ENCODE measurements at regions not wholly inside any gene's neighbourhood (a gene's known extent, or its start where the extent isn't known, plus 50 kb on each side); places are given as distances from the start of the nearest gene placed in this dataset.

GRCh38 chr9:99633265-99633664 is 188.4 kb upstream of the NR4A3 start:
- Histone ChIP-seq H3K9me3 (ENCODE audit: insufficient read depth, low read length, severe bottlenecking) (no peaks in the 10 kb centered on the region), H3K27ac (ENCODE audit: low read length) (no peak overlapping the region), H3K4me3 (ENCODE audit: low read depth in 1 of 2, low read length in 2 of 2) (no peak overlapping the region), H3K27me3 (ENCODE audit: insufficient read depth, low read length, poor library complexity) (no peaks in the 10 kb centered on the region), H3K9ac (ENCODE audit: low read depth, low read length) (no peak overlapping the region), H3K36me3 (ENCODE audit: insufficient read depth, low read length) (no peaks in the 10 kb centered on the region), H3K4me2 (ENCODE audit: insufficient read depth, low read length) (no peak overlapping the region), H3K4me1 (ENCODE audit: insufficient read depth, low read length) (no peaks in the 10 kb centered on the region), H3K79me2 (ENCODE audit: insufficient read depth, low read length) (no peaks in the 10 kb centered on the region), H2AFZ (ENCODE audit: low read depth, low read length) (no peak overlapping the region), H4K20me1 (ENCODE audit: insufficient read depth, low read length) (no peaks in the 10 kb centered on the region)
- TF ChIP-seq CTCF (IDR thresholded peaks at IDR 0.05; ENCODE audit: borderline replicate concordance, extremely low read depth, low read length, poor library complexity, severe bottlenecking) (no peak), EZH2 (IDR thresholded peaks at IDR 0.05; ENCODE audit: borderline replicate concordance, low read depth, low read length, severe bottlenecking) (no peak)
- DNase-seq (no peak), ATAC-seq (ENCODE audit: insufficient read depth, low read depth) (no peak)

GRCh38 chr9:99634186-99634585 is 187.5 kb upstream of the NR4A3 start:
- DNase-seq (no peak), ATAC-seq (ENCODE audit: insufficient read depth, low read depth) (no peak)
- no peaks in the 10 kb centered on the region for H3K36me3 ChIP-seq (ENCODE audit: insufficient read depth, low read length)
- no peaks in the 10 kb centered on the region for H3K79me2 ChIP-seq (ENCODE audit: insufficient read depth, low read length)
- H3K4me1 ChIP-seq (ENCODE audit: insufficient read depth, low read length), result no peaks in the 10 kb centered on the region
- H2AFZ ChIP-seq (ENCODE audit: low read depth, low read length), result no peak overlapping the region
- H3K9ac ChIP-seq (ENCODE audit: low read depth, low read length), result no peak overlapping the region
- H3K27ac ChIP-seq (ENCODE audit: low read length), result no peak overlapping the region
- H3K9me3 ChIP-seq (ENCODE audit: insufficient read depth, low read length, severe bottlenecking), result no peaks in the 10 kb centered on the region
- H3K27me3 ChIP-seq (ENCODE audit: insufficient read depth, low read length, poor library complexity), result no peaks in the 10 kb centered on the region
- H4K20me1 ChIP-seq (ENCODE audit: insufficient read depth, low read length), result no peaks in the 10 kb centered on the region
- no peak overlapping the region for H3K4me3 ChIP-seq (ENCODE audit: low read depth in 1 of 2, low read length in 2 of 2)
- H3K4me2 ChIP-seq (ENCODE audit: insufficient read depth, low read length), result no peak overlapping the region
- TF ChIP-seq CTCF (IDR thresholded peaks at IDR 0.05; ENCODE audit: borderline replicate concordance, extremely low read depth, low read length, poor library complexity, severe bottlenecking) (no peak), EZH2 (IDR thresholded peaks at IDR 0.05; ENCODE audit: borderline replicate concordance, low read depth, low read length, severe bottlenecking) (no peak)

GRCh38 chr9:99635032-99635431 is 186.7 kb upstream of the NR4A3 start:
- Histone ChIP-seq H3K4me2 (ENCODE audit: insufficient read depth, low read length) (no peak overlapping the region), H3K9ac (ENCODE audit: low read depth, low read length) (no peak overlapping the region), H3K4me1 (ENCODE audit: insufficient read depth, low read length) (no peaks in the 10 kb centered on the region), H3K4me3 (ENCODE audit: low read depth in 1 of 2, low read length in 2 of 2) (no peak overlapping the region), H3K27ac (ENCODE audit: low read length) (no peak overlapping the region), H3K27me3 (ENCODE audit: insufficient read depth, low read length, poor library complexity) (no peaks in the 10 kb centered on the region), H3K36me3 (ENCODE audit: insufficient read depth, low read length) (no peaks in the 10 kb centered on the region), H3K9me3 (ENCODE audit: insufficient read depth, low read length, severe bottlenecking) (no peaks in the 10 kb centered on the region), H2AFZ (ENCODE audit: low read depth, low read length) (no peak overlapping the region), H4K20me1 (ENCODE audit: insufficient read depth, low read length) (no peaks in the 10 kb centered on the region), H3K79me2 (ENCODE audit: insufficient read depth, low read length) (no peaks in the 10 kb centered on the region)
- TF ChIP-seq CTCF (IDR thresholded peaks at IDR 0.05; ENCODE audit: borderline replicate concordance, extremely low read depth, low read length, poor library complexity, severe bottlenecking) (no peak), EZH2 (IDR thresholded peaks at IDR 0.05; ENCODE audit: borderline replicate concordance, low read depth, low read length, severe bottlenecking) (no peak)
- ATAC-seq (ENCODE audit: insufficient read depth, low read depth), result no peak
- no peak for DNase-seq

GRCh38 chr9:99637641-99638040 is 184.0 kb upstream of the NR4A3 start:
- no peak for TF ChIP-seq CTCF (IDR thresholded peaks at IDR 0.05; ENCODE audit: borderline replicate concordance, extremely low read depth, low read length, poor library complexity, severe bottlenecking)
- no peak for TF ChIP-seq EZH2 (IDR thresholded peaks at IDR 0.05; ENCODE audit: borderline replicate concordance, low read depth, low read length, severe bottlenecking)
- no peaks in the 10 kb centered on the region for H3K4me1 ChIP-seq (ENCODE audit: insufficient read depth, low read length)
- DNase-seq, result no peak
- H4K20me1 ChIP-seq (ENCODE audit: insufficient read depth, low read length), result no peaks in the 10 kb centered on the region
- no peak overlapping the region for H3K27ac ChIP-seq (ENCODE audit: low read length)
- no peaks in the 10 kb centered on the region for H3K36me3 ChIP-seq (ENCODE audit: insufficient read depth, low read length)
- no peaks in the 10 kb centered on the region for H3K9me3 ChIP-seq (ENCODE audit: insufficient read depth, low read length, severe bottlenecking)
- no peak overlapping the region for H2AFZ ChIP-seq (ENCODE audit: low read depth, low read length)
- H3K4me2 ChIP-seq (ENCODE audit: insufficient read depth, low read length), result no peak overlapping the region
- H3K79me2 ChIP-seq (ENCODE audit: insufficient read depth, low read length), result no peaks in the 10 kb centered on the region
- no peak overlapping the region for H3K4me3 ChIP-seq (ENCODE audit: low read depth in 1 of 2, low read length in 2 of 2)
- no peak for ATAC-seq (ENCODE audit: insufficient read depth, low read depth)
- no peaks in the 10 kb centered on the region for H3K27me3 ChIP-seq (ENCODE audit: insufficient read depth, low read length, poor library complexity)
- no peak overlapping the region for H3K9ac ChIP-seq (ENCODE audit: low read depth, low read length)

Data from DND-41 (cell line).